ENCODE measurements at regions not wholly inside any gene's neighbourhood (a gene's known extent, or its start where the extent isn't known, plus 50 kb on each side); places are given as distances from the start of the nearest gene placed in this dataset.

DNA sequence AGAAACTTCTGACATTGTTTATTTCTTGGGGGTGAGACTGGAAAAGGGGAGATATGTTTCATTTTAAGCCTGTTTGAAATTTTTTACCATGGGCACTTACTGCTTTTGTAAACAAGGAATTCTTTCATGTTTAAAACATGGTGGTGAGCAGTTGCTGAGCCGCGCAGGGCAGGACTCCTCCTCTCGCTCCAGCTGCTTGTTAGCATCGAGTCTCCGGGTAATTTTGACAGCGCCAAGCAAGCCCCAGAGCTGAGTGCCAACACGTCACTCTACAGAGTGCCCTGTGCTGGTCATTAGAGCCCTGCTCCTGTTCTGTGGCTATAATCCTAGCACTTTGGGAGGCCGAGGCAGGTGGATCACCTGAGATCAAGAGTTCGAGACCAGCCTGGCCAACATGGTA lies 116.5 kb upstream of the MSX2 start:
- TF ChIP-seq, protein P1, sequence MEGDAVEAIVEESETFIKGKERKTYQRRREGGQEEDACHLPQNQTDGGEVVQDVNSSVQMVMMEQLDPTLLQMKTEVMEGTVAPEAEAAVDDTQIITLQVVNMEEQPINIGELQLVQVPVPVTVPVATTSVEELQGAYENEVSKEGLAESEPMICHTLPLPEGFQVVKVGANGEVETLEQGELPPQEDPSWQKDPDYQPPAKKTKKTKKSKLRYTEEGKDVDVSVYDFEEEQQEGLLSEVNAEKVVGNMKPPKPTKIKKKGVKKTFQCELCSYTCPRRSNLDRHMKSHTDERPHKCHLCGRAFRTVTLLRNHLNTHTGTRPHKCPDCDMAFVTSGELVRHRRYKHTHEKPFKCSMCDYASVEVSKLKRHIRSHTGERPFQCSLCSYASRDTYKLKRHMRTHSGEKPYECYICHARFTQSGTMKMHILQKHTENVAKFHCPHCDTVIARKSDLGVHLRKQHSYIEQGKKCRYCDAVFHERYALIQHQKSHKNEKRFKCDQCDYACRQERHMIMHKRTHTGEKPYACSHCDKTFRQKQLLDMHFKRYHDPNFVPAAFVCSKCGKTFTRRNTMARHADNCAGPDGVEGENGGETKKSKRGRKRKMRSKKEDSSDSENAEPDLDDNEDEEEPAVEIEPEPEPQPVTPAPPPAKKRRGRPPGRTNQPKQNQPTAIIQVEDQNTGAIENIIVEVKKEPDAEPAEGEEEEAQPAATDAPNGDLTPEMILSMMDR (IDR thresholded peaks at IDR 0.05; ENCODE audit: insufficient read depth, low read depth, low read length) = no peak
- DNase-seq (ENCODE audit: low read depth) = peak; percentile 31
- no peak overlapping the region for H3K4me3 ChIP-seq (ENCODE audit: low read depth, low read length)

DNA sequence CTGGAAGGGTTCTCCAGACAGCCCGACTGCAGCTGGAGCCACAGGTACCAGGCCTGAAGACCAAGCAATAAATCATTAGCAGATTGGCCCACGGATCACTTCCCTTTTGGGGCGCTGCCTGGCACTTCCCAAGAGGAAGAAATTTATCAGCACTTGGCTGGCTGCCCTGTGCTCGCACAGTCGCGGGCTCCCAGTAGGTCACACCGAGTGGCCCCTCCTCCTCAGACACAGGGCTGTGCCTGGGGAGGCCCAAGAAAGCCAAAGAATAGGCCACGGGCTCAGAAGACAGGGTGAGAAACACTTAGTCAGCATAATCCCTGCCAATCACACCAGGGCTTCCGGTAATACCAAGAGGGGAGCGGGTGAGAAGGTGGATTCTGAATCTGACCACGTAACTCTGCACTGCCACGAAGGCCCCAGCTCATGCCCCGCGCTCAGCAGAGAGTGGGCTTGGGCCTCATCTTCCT lies 115.7 kb upstream of the MSX2 start:
- no peak overlapping the region for H3K4me3 ChIP-seq (ENCODE audit: low read depth, low read length)
- TF ChIP-seq, protein P1 (IDR thresholded peaks at IDR 0.05; ENCODE audit: insufficient read depth, low read depth, low read length) = no peak
- no peak for DNase-seq (ENCODE audit: low read depth)

DNA sequence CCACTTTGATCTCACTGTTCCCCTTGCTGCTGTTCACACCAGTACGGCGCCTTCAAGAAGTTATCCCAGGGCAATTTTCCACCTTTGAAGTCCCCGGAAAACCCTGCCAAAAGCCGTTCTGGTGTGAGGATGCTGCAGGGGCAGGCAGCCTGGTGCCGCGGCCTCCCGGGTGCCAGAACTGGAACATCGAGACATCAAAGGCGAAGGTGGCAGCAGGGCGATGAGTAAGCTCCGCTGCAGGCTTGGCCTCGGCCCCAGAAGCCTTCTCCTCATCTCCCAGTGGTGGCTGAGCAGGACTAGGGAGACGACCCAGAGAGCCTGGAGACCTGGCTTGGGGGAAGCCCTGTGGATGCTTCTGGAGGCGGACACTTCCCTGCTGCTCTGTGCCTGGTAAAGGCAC lies 115.3 kb upstream of the MSX2 start:
- TF ChIP-seq, protein P1 (IDR thresholded peaks at IDR 0.05; ENCODE audit: insufficient read depth, low read depth, low read length) = no peak
- H3K4me3 ChIP-seq (ENCODE audit: low read depth, low read length) = no peak overlapping the region
- DNase-seq (ENCODE audit: low read depth) = no peak

DNA sequence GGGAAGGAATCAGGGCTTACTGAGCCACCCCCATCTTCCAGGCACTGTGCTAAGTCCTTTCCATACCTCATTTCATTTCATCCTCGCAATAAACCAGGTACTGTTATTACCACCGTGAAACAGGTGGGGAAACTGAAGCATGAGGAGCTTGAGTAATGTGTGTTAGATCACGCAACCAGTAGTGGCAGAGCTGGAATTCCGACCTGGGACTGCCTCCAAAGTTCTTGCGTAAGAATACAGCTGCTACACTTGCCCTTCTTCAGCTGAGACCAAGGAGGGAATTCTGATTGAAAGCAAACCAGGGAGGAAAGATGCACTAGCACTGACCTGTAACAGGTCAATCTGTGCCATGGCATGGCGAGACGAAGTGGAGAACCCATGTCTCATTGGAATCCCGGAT lies 113.4 kb upstream of the MSX2 start:
- no peak overlapping the region for H3K4me3 ChIP-seq (ENCODE audit: low read depth, low read length)
- TF ChIP-seq, protein P1 (IDR thresholded peaks at IDR 0.05; ENCODE audit: insufficient read depth, low read depth, low read length) = no peak
- peak; percentile 86 for DNase-seq (ENCODE audit: low read depth)

DNA sequence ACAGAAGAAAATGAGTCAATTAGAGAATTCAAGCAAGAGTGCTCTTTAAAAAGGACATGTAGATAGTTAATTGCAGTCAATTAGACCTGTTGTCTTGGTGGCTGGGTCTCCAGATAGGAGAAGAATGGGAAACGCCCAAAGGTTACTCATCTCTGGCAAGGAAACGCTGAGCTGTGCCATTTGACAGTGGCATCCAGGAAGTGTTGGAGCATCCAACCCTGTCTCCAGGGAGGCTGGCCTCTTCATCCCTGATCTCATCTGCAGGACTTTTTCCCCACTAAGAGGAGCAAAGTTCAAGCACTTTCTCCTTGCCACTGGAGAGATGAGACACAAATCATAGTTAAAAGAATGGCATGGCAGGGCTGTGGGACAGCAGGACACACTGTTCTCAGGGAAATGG lies 111.7 kb upstream of the MSX2 start:
- no peak for DNase-seq (ENCODE audit: low read depth)
- H3K4me3 ChIP-seq (ENCODE audit: low read depth, low read length) = no peak overlapping the region
- TF ChIP-seq, protein P1 (IDR thresholded peaks at IDR 0.05; ENCODE audit: insufficient read depth, low read depth, low read length) = no peak

DNA sequence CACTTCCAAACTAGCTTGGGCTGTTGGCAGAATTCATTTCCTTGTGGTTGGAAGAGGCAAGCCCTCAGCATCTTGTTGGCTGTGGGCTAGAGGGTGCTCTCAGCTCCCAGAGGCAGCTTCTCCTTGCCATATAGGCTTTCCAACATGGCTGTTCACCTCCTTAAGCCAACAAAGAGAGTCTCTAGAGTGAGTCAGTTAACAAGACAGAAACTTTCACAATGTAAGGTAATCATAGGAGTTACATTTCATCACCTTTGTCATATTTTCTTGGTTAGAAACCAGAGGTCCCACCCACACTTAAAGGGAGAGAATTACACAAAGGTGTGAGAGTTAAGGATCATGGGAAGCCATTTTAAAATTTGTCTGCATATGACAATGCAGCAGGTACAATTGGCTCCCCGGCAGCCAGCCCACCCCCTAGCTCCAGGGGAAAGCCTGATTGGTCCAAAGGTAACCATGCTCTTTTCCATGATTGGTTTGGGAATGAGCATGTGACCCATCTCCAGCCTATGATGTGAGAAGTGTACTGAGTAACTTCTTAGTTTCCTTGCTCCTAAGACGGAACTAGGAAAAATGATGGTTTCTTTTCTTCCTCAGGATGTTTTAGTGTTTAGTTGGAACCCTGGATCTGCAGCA lies 109.8 kb upstream of the MSX2 start:
- TF ChIP-seq, protein P1 (IDR thresholded peaks at IDR 0.05; ENCODE audit: insufficient read depth, low read depth, low read length) = no peak
- no peak overlapping the region for H3K4me3 ChIP-seq (ENCODE audit: low read depth, low read length)
- DNase-seq (ENCODE audit: low read depth) = no peak

DNA sequence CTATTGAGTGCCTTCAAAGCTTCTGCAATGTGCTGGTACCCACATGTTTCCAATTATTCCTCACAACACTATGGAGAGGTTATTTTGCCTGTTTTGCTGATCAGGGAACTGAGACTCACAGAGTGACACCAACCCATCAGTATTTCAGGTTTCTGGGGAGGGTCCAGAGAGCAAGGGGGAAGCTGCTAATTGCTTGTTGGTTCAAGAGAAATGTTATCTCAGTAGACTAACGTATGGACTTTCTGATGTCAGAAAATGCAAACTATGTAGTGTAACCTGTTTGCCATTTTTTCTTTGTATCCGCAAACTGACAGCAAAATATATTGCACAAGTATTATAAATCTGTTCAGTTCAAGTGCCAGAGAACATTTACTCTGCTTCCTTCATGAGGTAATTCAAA lies 108.3 kb upstream of the MSX2 start:
- TF ChIP-seq, protein P1 (IDR thresholded peaks at IDR 0.05; ENCODE audit: insufficient read depth, low read depth, low read length) = no peak
- H3K4me3 ChIP-seq (ENCODE audit: low read depth, low read length) = no peak overlapping the region
- no peak for DNase-seq (ENCODE audit: low read depth)
